ENCODE measurements at regions not wholly inside any gene's neighbourhood (a gene's known extent, or its start where the extent isn't known, plus 50 kb on each side); places are given as distances from the start of the nearest gene placed in this dataset.

DNA sequence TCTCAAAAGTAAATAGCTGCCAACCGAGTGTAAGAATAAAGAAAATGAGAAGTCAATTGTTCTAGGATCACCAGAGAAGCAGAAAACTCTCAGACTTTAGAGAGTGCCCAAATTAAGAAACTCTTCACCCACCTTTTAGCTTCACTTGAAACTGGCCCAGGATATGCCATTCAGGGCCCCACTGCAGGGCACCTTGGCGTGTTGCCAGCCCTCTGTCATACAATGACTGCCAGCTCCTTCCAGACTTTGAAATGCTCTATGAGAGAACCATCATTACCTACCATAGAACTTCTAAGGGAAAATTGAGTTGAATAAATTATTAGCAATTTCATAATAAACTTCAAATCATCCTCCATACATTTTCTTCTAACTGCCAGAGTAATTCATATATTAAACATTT, 240.5 kb downstream of the CETN3 start:
- TF ChIP-seq POLR2AphosphoS5 (IDR thresholded peaks at IDR 0.05) (no peak), POLR2A (IDR thresholded peaks at IDR 0.05) (no peak)
- TF ChIP-seq, protein P1, sequence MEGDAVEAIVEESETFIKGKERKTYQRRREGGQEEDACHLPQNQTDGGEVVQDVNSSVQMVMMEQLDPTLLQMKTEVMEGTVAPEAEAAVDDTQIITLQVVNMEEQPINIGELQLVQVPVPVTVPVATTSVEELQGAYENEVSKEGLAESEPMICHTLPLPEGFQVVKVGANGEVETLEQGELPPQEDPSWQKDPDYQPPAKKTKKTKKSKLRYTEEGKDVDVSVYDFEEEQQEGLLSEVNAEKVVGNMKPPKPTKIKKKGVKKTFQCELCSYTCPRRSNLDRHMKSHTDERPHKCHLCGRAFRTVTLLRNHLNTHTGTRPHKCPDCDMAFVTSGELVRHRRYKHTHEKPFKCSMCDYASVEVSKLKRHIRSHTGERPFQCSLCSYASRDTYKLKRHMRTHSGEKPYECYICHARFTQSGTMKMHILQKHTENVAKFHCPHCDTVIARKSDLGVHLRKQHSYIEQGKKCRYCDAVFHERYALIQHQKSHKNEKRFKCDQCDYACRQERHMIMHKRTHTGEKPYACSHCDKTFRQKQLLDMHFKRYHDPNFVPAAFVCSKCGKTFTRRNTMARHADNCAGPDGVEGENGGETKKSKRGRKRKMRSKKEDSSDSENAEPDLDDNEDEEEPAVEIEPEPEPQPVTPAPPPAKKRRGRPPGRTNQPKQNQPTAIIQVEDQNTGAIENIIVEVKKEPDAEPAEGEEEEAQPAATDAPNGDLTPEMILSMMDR (IDR thresholded peaks at IDR 0.05 in 8 of 11, conservative IDR thresholded peaks at IDR 0.05 in 3 of 11), result no peak

All from spleen (tissue), 7 donors.